HG03558 (cell line): ENCODE measurements at regions not wholly inside any gene's neighbourhood (a gene's known extent, or its start where the extent isn't known, plus 50 kb on each side); places are given as distances from the start of the nearest gene placed in this dataset.

Experiments
- ATAC-seq: cut with Tn5 transposase; IDR thresholded peaks from one replicate; pipeline ENCODE4 v1.9.1; 2021; ENCODE audit warnings: moderate number of reproducible peaks; ENCODE audit not compliant: unreplicated experiment; ENCODE audit errors: extremely low read depth

DNA sequence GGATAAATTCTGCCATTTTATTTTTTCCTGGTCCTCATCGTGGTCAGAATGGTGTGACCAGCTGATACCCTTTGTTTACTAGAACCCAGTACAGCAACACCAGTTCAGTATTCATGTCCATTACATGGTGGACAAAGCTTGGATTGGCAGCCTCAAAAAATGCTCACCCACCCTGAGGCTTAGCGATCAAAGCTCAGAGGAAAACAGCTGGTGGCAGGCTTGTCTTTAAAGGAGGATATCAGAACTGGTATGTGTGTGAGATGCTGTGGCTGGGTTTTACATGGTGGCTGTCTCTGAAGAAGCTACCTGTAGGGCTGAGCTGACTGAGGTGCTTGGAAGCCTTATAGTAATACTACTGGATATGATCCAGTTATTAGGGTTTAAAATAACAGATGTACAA is 471.1 kb upstream of the MEX3C start:
- ATAC-seq, result no peak

DNA sequence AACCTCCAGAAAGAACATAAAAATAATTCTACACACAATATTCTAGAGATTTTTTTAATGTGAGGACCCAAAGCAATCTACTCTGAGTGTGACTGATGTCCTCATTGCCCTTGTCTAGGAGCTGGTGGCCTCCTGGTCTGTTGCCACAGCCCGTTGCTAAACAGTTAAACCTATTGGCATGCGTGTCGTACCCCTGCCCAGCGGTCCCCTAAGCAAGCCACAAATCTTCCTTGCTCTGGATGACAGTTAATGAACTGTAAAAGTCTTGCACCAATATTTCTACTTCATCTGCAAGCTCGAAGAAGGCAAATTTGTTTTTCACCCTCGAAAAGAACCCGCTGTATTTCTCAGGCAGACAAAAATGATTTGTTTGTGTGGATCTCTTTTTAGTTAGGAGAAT is 489.1 kb upstream of the MEX3C start:
- no peak for ATAC-seq

DNA sequence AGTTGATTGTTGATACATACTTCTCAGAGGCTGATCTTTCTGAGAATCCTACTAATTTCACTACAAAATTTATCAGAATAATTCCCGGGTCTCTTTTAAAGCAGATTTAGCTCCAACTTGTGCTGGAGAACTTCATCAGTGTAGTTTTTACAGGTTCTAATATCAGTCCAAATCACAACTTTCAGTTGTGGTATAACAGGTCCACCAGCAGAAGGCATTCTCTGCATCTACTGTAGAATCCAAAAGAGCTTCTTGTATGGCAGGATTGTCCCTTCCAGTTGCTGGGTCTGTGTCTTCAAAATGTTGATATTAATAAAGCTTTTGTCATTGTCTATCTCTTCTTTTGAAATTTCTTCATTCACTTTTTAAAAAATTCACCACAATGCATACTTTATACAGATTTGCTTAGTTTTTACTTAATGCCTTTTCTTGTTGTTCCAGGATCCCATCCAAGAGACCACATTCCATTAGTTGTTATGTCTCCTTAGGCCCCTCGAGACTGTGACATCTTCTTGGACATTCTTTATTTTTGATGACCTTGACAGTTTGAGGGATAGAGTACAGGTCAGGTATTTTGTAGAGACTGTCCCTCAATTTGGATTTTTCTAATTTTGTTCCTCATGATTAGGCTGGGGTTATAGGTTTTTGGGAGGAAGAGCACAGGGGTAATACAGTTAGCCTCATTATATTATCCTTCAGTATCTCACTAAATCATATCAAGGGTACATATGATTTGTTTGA is 490.5 kb upstream of the MEX3C start:
- no peak for ATAC-seq

DNA sequence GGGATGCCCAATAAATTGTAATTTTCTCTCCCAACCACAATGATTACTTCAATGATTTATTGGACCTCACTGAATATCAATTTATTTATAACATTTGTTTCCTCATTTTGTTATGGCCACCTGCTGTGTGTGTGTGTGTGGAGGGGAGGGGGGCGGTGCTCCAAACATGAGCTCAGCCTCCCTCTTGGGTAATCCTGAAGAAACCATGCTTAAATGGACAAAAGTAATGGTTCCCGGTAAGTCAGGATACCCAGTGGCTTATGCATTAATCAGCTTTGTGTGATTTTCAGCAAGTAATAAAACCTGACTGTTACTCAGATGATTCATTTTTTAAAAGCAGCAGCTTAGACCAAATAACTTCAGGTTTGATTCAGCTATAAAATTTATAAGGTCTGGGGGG is 495.1 kb upstream of the MEX3C start:
- no peak for ATAC-seq

DNA sequence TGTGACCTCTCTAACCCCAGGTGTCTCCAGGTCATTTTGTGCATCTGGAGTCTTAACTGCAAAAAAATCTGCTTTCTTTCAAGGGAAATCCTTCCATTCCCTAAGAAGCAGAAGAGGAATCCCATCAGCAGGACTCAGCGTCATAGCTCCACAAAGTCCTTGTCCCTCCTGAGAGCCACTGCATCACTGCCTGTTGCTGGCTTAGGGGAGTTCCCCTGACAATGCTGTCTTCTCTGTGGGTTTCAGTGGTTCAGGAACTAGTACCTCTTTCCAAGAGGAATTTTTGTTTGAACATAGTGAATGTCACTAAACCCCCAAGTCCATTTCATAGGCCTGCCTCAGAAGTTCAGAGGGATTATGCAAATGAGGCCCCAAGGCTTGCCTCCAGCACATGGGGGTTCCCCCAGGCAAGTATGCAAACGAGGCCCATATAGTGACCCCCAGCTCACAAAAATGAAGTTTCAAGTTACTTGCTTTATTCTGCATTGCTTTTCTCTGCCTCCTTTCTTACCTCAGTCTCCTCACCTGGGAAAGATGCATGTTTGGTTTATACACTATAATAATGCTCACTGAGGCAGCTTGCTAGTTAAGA is 513.9 kb upstream of the MEX3C start:
- no peak for ATAC-seq

DNA sequence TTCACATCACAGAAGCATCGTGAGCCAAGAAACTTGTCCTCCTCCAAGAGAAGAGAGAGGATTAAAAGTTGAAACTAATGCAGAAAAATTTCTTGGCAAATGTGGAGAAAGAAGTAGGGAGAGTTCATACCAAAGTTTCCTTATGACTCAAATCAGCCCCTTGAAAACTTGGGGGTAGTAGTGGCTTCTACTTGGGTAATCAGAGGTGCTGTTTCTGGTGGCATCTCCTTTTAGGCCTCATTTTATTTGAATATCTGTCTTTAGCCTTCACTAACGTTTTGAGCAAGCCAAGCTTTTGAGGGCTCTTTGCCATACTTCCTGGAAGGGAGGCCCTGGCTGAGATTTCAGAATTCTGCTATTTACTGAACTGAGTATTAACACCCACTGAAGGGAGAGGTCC is 515.3 kb upstream of the MEX3C start:
- ATAC-seq, result no peak

DNA sequence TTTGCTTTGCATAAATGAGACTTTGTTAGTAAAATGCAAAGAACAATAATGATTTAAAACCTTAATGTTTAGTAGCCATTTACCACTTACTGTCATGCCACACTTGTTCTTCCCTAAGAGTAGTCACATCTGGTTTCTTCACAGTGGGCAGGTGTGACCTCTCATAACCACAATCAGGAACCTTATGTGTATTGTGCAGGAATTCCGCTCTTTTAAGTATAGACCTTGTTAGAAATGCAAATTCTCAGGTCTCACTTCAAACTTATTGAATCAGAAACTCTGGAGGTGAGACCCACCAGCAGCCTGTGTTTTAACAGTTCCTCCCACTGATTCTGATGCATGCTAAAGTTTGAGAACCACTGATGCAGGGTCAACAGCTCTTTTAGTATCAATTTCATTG is 518.8 kb upstream of the MEX3C start:
- no peak for ATAC-seq

DNA sequence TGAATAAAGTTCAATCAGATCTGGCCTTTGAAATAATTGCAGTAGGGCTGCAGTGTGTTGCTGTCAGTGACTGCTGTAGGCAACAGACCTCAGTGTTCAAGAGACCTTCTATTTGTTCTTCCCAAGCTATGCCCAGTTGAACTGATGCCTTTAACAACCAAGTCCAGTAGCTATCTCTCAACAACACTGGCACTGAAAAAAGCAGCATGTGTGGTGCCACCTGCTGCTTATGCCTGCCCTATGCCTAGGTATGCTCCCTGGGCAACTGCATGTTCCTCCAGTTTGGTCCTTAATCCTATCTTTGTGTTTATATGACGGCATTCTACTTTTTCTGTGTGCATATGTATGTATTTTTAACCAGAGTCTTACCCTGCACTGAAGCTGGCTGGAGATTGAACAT is 523.9 kb upstream of the MEX3C start:
- no peak for ATAC-seq

DNA sequence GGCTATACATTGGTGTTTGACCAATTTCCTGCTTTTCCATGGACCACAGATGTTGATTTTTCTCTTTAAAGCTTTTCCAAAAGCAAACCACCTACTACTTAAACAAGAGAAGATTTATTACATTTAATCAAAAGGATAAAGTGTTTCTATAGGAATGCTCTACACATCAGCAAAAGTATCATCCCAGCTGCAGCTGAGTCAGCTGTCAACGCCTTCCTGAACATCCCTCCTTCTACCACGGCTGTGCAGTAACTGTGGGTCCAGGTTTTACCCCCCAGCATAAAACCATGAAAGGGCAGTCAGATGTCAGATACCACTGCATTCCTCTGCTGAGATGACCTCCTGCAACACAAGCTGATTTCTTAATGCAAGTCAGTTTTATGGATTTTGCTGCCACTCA is 524.5 kb upstream of the MEX3C start:
- no peak for ATAC-seq

DNA sequence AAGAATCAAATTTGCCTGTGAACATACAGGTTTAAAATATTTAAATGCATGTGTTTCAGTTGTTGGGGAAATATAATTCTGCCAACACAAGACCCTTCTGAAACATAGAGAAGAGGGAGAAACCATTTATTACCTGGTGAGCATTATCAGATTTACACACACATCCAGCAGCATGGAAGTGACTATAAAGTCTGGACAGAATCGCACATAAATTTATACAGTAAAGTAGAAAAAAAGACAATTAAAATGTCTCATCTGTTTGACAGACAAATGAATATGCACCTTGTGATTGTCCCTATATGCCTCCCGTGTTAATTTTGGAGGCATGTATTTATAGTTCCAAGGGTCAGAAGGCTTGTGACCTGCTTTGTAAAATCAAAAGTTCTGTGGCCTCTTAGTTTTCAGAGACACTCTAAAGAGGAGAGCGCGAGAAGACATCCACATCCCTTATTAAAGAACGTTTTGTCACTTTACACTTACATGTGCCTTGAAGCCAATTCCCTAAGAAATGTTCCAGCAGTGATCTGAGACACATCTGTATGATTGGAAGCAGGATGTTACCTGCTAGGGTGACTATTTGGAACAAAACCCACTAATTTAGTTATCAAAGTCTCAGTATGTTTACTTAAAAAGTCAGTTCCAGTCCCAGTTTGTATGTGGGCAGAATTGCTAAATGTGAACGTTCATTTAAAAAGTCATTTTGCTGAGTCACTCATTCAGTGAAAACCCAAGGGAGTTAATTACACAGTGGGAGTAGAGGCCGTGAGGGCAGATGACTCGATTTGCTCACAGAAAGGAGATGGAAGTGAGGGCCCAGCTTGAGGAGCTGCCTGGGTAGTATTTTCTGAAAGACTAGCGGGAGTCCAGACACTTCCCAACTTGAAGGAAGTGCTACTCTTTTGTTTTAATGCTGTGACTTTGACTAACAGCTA is 527.6 kb upstream of the MEX3C start:
- no peak for ATAC-seq

DNA sequence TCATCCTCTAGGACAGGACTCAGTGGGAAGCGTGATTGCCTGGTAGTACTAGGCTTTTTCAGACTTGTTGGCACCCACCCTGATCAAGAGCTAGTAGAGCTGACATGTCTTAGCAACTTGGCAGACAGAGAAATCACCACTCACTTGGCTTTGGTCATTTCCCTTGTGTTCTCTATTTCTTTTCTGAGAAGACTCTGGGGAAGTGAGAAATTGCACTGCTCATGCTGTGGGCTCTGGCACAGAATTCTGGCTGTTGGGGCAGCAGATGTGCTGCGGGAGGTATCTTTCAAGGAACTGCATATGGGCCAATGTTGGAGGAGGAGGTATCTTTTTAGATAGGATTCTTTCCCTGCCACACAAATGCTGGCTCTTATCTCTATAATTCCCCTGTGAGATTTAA is 529.1 kb upstream of the MEX3C start:
- ATAC-seq, result no peak

DNA sequence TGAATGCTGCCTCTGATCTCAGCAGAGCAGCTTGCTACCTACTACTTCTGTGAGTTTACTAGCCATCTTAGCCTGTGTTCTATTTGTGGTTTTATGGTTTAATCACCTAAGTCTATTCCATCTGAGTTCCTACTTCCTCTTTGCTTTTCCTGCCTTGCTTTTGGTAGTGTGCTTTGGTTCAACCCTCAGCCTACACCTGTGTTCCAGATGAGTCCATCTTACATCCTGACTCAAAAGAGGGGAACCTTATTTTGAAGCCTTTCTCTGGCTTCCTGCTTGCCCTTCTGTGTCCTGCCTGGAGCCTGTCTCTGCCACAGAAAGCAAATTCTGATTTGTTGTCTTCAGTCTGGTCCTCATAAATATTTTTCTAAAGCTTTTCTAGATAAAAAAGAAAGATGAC is 530.3 kb upstream of the MEX3C start:
- ATAC-seq, result peak; percentile 39

DNA sequence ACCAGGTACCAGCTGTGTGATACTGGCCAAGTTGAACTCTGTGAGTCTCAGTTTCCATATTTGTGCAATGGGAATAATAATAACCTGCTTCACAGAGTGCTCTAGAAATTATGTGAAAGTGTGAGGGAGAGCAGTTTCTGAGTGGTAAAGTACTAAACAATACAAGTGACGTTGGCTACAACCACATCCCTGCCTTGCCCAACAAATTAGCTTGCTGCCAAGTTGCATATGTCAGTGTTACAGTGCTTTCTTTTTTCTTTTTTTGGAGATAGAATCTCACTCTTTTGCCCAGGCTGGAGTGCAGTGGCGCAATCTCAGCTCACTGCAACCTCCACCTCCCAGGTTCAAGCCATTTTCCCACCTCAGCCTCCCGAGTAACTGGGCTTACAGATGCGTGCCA is 533.6 kb upstream of the MEX3C start:
- no peak for ATAC-seq

DNA sequence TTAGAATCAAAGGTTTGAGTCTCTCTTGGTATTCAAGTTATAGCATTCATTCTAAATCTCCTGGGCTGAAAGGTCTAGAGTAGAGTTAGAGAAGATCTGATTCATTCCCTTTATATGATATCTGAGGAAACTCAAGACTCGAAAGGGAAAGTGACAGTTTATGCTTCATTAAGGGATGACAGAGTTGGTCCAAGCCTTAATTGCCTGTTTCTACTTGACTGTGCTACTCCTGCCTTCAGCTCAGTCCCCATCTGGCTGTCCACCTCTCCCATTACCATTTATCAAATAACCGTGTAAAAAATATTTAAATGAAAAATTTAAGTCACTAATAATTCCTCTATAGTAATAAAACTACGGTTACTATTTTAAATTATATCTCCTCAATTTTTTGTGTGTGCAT is 537.1 kb upstream of the MEX3C start:
- no peak for ATAC-seq

DNA sequence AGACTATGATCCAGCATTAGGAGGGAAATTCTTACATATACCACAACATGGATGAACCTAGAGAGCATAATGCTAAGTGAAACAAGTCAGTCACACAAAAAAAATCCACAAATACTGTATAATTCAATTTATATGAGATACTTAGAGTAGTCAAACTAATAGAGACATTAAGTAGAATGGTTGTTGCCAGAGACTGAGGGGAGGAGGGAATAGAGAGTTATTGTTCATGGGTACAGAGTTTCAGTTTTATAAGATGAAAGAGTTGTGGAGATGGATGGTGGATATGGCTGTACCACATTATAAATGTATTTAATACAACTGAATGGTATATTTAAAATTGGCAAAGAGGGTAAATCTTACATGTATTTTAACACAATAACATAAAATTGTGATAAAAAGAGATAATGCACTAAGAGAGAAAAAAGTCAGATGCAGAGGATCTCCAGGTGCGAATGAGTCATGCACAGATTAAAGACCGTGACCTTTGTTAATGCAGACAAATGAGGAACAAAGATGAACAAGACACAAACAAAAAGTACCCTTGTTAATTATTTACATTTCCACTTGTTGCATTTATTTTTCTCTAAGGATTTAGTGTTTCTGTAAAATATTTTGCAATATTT is 541.7 kb upstream of the MEX3C start:
- ATAC-seq, result peak; percentile 86

DNA sequence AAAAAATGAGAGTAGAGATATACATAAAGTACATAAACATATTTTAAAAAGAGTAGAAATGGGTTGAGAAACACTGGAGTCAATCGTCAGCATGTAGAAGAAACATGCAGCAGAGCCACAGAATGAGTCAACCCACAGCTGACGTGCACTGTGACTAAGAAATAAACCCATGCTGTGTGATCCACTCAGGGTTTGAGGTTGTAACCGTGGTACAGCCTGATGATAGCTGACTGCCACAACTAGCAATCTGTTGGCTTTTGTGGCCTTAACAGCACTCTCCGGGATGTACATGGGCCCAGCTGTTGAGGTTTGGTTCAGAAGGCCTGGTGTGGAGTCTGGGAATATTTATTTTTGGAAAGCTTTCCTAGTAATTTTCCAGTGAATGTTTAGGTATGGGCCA is 554.4 kb upstream of the MEX3C start:
- peak; percentile 50 for ATAC-seq

DNA sequence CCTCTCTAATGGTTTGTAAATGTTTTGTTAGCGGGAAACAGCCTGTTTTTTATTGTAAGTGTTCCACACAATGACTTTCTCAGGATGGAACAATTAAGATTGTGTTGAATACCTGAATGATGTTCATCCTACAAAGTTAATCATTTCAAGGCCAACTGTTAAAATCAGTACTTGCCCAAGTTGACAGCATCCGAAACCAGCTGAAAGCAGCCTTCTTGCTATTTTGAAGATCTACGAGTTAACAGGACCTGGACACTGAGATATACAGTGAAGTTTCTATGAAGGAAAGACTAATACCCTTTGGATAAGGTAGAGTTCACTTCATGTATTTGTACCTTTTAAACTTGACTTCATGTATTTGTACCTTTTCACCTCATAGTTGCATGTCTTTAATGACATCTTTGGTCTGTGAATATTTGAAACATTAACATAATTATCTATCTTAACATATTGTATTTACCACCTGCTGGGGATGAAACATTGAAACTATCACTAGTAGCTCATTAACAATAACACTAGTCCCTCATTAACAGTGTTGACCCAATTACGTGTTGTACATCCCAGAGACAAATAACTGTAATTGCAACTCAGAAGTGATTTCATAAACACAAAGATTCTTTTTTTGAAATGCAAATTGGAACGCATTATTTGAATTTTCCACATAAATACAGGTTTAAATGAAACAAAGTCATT is 556.0 kb upstream of the MEX3C start:
- ATAC-seq, result no peak

DNA sequence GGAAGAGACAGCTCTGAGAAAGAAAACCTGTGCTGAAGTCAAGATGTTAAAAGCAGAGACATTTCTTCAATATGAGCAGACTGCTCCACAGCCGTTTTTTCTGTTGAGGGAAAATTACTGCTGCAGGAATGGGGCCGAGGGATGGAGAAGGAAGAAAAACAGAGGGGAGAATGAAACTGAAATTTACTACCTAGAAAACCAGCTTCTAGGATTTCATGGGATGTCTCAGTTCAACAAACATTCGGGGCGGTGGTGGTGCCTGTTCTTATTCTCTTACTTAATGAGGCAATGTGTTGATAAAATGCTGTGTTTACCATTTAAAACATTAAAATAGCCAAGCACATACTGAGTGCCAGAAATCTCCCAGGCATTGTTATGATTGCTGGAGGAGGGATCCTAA is 557.1 kb upstream of the MEX3C start:
- no peak for ATAC-seq

DNA sequence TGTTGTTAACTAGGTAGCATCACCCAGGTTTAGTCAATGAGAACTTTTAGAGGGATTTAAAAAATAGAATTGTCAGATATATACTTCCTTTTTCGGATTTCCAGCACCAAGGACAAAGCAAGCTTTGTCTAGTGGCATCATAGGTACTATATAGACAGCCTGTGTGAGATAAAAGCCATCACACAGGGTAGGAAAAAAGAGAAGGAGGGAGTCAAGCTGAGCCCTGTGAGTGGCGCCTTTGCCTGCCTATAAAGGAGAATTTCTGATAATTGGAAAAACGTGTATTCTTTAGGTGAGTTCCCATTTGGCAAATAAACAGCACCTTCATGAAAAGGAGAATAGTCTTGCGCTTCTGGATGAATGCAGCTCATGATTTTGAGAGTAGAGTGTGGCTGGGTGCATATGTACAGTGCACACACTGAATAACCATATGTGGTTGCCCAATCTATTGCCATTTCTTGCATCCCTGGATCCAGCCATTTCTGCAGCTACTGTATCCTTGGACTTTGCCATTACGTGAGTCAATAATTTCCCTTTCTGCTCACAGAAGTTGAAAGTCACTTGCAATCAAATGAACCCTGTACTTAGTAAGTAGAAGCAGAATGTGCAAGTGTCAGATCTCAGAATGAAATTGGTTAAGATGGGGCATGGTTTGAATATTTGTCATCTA is 559.9 kb upstream of the MEX3C start:
- ATAC-seq, result no peak

DNA sequence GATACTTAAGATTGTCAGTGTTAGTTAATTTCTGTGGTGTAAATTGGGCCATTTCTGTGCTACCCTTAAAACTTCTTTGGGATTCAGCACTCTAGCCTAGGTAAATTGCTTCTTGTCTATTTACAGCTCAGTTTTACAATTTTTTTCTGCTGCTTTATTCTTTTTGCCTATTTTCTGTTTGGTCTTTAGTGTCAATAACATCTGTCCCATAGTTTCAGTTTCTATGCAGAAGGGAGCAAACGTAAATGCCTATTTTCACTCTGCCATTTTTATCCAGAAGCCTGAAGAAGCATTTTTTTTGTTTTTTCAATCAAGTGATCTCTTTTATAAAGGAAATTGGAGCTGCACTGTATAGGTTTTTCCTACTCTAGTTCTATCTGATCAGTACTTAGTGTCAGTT is 564.9 kb upstream of the MEX3C start:
- ATAC-seq, result no peak
